GM23248 (cell line): ENCODE measurements at regions not wholly inside any gene's neighbourhood (a gene's known extent, or its start where the extent isn't known, plus 50 kb on each side); places are given as distances from the start of the nearest gene placed in this dataset.

Experiments used
- EZH2 ChIP-seq: fragments of 200-600 bp; sonication (generic); IDR thresholded peaks from 2 replicates; pipeline ENCODE4 v1.6.1; 2018; ENCODE audit warnings: antibody characterized with exemption, mild to moderate bottlenecking; ENCODE audit not compliant: insufficient read depth, poor library complexity, severe bottlenecking
- EZH2phosphoT487 ChIP-seq: fragments of 200-600 bp; sonication (generic); IDR thresholded peaks from 2 replicates; pipeline ENCODE4 v1.6.1; 2018; ENCODE audit warnings: antibody characterized with exemption, moderate library complexity, mild to moderate bottlenecking, low read depth; ENCODE audit not compliant: insufficient read depth

GRCh38 chr7:95658676-95659075 is 62.4 kb upstream of the PDK4 start:
- TF ChIP-seq EZH2phosphoT487 = no peak
- no peak for TF ChIP-seq EZH2
